ENCODE measurements at regions not wholly inside any gene's neighbourhood (a gene's known extent, or its start where the extent isn't known, plus 50 kb on each side); places are given as distances from the start of the nearest gene placed in this dataset.

- Histone ChIP-seq H3K4me3 (no peak overlapping the region), H3K36me3 (no peaks in the 10 kb centered on the region), H3K27ac (no peak overlapping the region), H3K9me3 (no peaks in the 10 kb centered on the region), H3K27me3 (no peaks in the 10 kb centered on the region), H3K4me1 (no peaks in the 10 kb centered on the region)
- WGBS, 2 donors (ENCODE audit: low coverage in 1 of 2) = 92% methylated on average over 7 of the region's 7 CpGs; no CpG with 5 or more reads in 1 of the 2 donors
- intact Hi-C loops (cut with DNase I; ENCODE audit: low total_unique reads) (no loop called here), in situ Hi-C loops (cut with MboI; ENCODE audit: low pct_ligation_motif_present in 1 of 4, low pct_unique_long_range_greater_than_20kb in 1 of 4, low sequenced_read_pairs in 3 of 4) (no loop called here)
- DNase-seq = no peak
- TF ChIP-seq POLR2AphosphoS5 (IDR thresholded peaks at IDR 0.05) (no peak), CTCF (IDR thresholded peaks at IDR 0.05) (no peak), POLR2A (IDR thresholded peaks at IDR 0.05) (no peak), EP300 (IDR thresholded peaks at IDR 0.05; ENCODE audit: low read depth) (no peak)
These were observed 170.1 kb downstream of the GADD45G start for GRCh38 chr9:89774858-89775370.

GRCh38 chr9:89775641-89776040, 170.8 kb downstream of the GADD45G start:
- H3K9me3 ChIP-seq = no peaks in the 10 kb centered on the region
- intact Hi-C loops (cut with DNase I; ENCODE audit: low total_unique reads) = no loop called here
- 84% methylated on average over 6 of the region's 6 CpGs; no CpG with 5 or more reads in 1 of the 2 donors for WGBS, 2 donors (ENCODE audit: low coverage in 1 of 2)
- no peaks in the 10 kb centered on the region for H3K4me1 ChIP-seq
- H3K27me3 ChIP-seq = no peaks in the 10 kb centered on the region
- DNase-seq = no peak
- H3K4me3 ChIP-seq = no peak overlapping the region
- no peak overlapping the region for H3K27ac ChIP-seq
- TF ChIP-seq POLR2AphosphoS5 (IDR thresholded peaks at IDR 0.05) (no peak), EP300 (IDR thresholded peaks at IDR 0.05; ENCODE audit: low read depth) (no peak), POLR2A (IDR thresholded peaks at IDR 0.05) (no peak), CTCF (IDR thresholded peaks at IDR 0.05) (no peak)
- in situ Hi-C loops (cut with MboI; ENCODE audit: low pct_ligation_motif_present in 1 of 4, low pct_unique_long_range_greater_than_20kb in 1 of 4, low sequenced_read_pairs in 3 of 4) = no loop called here
- H3K36me3 ChIP-seq = no peaks in the 10 kb centered on the region

DNA sequence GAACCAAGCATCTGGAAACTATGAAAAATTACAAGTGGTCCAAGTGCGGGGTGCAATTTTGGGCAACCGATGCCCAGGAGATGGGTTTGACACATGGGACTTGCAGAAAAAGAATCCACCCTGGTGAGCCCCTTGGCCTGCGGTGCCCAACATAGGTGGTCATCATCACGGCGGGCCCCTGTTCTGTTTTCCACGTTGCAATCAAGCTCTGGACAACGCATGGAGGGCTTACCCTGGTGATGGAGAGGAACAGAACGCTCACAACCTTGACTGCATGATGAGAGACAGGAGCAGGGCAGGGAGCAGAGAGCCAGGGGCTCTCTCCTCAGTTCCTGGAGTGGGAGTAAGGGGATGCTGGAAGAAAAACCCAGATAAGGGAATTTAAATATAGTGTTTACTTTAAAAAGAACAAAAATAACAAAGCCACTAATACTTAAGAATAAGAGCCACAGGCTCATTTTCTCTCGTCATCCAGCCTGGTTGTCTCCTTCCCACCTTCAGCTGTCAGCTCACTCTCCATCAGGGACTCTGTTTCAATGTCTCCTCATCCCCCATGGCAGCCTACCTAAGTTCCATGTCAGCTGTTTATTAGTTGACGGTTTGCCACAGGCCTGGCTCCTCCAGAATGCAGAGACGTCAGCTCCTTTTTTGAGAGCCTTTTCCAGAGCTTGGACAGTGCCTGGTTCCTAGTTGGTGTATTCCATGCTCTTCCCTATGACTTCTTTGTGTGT, 172.1 kb downstream of the GADD45G start:
- Histone ChIP-seq H3K27me3 (no peaks in the 10 kb centered on the region), H3K27ac (no peak overlapping the region), H3K36me3 (no peaks in the 10 kb centered on the region), H3K4me1 (peaks cover 0 to 10% (median 0%) of the 10 kb centered on the region in 4 donors), H3K9me3 (no peaks in the 10 kb centered on the region), H3K4me3 (no peak overlapping the region)
- DNase-seq = no peak
- in situ Hi-C loops (cut with MboI; ENCODE audit: low pct_ligation_motif_present in 1 of 4, low pct_unique_long_range_greater_than_20kb in 1 of 4, low sequenced_read_pairs in 3 of 4) = no loop called here
- TF ChIP-seq EP300 (IDR thresholded peaks at IDR 0.05; ENCODE audit: low read depth) (no peak), POLR2AphosphoS5 (IDR thresholded peaks at IDR 0.05) (no peak), CTCF (IDR thresholded peaks at IDR 0.05) (no peak)
- WGBS, 2 donors (ENCODE audit: low coverage in 1 of 2) = 72 to 77% methylated on average over 7 to 11 of the region's 11 CpGs
- intact Hi-C loops (cut with DNase I; ENCODE audit: low total_unique reads) = no loop called here

DNA sequence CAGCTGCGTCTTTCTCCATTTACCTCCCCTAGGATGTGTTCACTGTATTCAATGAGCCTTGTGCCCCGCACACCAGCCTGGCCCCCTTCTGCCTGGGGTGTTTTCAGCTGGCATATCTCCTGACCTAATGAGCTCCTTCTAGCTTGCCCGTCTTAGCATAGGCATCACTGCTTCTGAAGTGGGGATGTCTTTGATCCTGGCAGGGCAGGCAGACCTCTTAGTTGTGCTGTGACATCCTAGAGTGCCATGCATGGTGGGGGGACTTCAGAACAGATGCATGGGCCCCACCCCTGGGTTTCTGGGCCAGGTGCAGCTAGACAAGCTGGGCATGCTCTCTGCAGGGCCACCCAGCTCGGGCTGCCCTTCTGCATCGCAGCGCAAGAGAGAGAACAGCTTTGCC, 172.7 kb downstream of the GADD45G start:
- no peak overlapping the region for H3K4me3 ChIP-seq
- no peak for DNase-seq
- TF ChIP-seq CTCF (IDR thresholded peaks at IDR 0.05) (no peak), POLR2A (IDR thresholded peaks at IDR 0.05) (no peak), POLR2AphosphoS5 (IDR thresholded peaks at IDR 0.05) (no peak), EP300 (IDR thresholded peaks at IDR 0.05; ENCODE audit: low read depth) (no peak)
- H3K27me3 ChIP-seq = no peaks in the 10 kb centered on the region
- H3K36me3 ChIP-seq = no peaks in the 10 kb centered on the region
- in situ Hi-C loops (cut with MboI; ENCODE audit: low pct_ligation_motif_present in 1 of 4, low pct_unique_long_range_greater_than_20kb in 1 of 4, low sequenced_read_pairs in 3 of 4) (no loop called here), intact Hi-C loops (cut with DNase I; ENCODE audit: low total_unique reads) (no loop called here)
- no peaks in the 10 kb centered on the region for H3K9me3 ChIP-seq
- peaks cover 0 to 10% (median 0%) of the 10 kb centered on the region in 4 donors for H3K4me1 ChIP-seq
- WGBS, 2 donors (ENCODE audit: low coverage in 1 of 2) = 20 to 76% methylated on average over 2 to 6 of the region's 6 CpGs
- no peak overlapping the region for H3K27ac ChIP-seq
